ENCODE measurements at regions not wholly inside any gene's neighbourhood (a gene's known extent, or its start where the extent isn't known, plus 50 kb on each side); places are given as distances from the start of the nearest gene placed in this dataset.
"Not testable (repeated sequence)": the region's sequence is repeated elsewhere in the genome, so short reads cannot be mapped to it uniquely, and the experiment has no call there.

- no peak overlapping the region for H3K4me2 ChIP-seq (ENCODE audit: low read depth, low read length, poor library complexity, severe bottlenecking)
- TF ChIP-seq EZH2phosphoT487 (IDR thresholded peaks at IDR 0.05; ENCODE audit: borderline replicate concordance) (no peak), CTCF (conservative IDR thresholded peaks at IDR 0.05; ENCODE audit: low read length) (no peak)
- H3K9me3 ChIP-seq (ENCODE audit: insufficient read depth, low read depth, low read length), result no peaks in the 10 kb centered on the region
- no peaks in the 10 kb centered on the region for H3K79me2 ChIP-seq (ENCODE audit: insufficient read depth, low read length)
- no peak overlapping the region for H3K9ac ChIP-seq (ENCODE audit: low read depth, low read length, poor library complexity, severe bottlenecking)
- H3F3A ChIP-seq (ENCODE audit: low read depth), result no peaks in the 10 kb centered on the region
- H4K20me1 ChIP-seq (ENCODE audit: insufficient read depth, low read length, poor library complexity, severe bottlenecking), result no peaks in the 10 kb centered on the region
- no peak overlapping the region for H3K4me3 ChIP-seq (ENCODE audit: low read length, poor library complexity, severe bottlenecking)
- no peaks in the 10 kb centered on the region for H3K4me1 ChIP-seq (ENCODE audit: insufficient read depth, low read length, poor library complexity, severe bottlenecking)
- no peak overlapping the region for H2AFZ ChIP-seq (ENCODE audit: low read length)
- no peaks in the 10 kb centered on the region for H3K27me3 ChIP-seq (ENCODE audit: insufficient read depth, low read length, poor library complexity, severe bottlenecking)
- H3K9me2 ChIP-seq (replicated peaks; ENCODE audit: low read depth, low read length), result no peaks in the 10 kb centered on the region
- H3K36me3 ChIP-seq (ENCODE audit: insufficient read depth, low read length), result no peaks in the 10 kb centered on the region
Observed at GRCh38 chr7:81066797-81067196, 147.9 kb upstream of the SEMA3C start.

DNA sequence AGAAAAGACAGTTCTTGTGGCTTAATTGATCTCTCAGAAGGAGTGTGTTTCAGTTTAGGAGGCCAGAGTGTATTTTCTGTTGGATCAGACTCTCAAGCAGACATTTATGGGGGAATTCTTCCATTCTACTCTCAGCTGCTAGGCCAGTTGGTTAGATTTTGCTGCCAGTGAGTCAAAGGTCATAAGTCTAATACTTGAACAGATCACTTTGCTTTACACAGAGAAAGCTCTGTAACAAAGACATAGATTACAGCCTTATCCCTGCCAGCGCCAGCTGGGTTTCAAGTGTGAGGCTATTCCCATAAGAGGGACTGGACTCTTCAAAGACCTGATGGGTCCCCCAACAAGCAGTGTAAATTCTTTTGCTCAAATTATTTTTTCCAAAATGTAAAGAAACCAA, 145.6 kb upstream of the SEMA3C start:
- H3K4me2 ChIP-seq (ENCODE audit: low read depth, low read length, poor library complexity, severe bottlenecking), result no peak overlapping the region
- H2AFZ ChIP-seq (ENCODE audit: low read length), result no peak overlapping the region
- H3K4me3 ChIP-seq (ENCODE audit: low read length, poor library complexity, severe bottlenecking), result no peak overlapping the region
- no peaks in the 10 kb centered on the region for H3K79me2 ChIP-seq (ENCODE audit: insufficient read depth, low read length)
- H3K36me3 ChIP-seq (ENCODE audit: insufficient read depth, low read length), result no peaks in the 10 kb centered on the region
- H3K4me1 ChIP-seq (ENCODE audit: insufficient read depth, low read length, poor library complexity, severe bottlenecking), result no peaks in the 10 kb centered on the region
- TF ChIP-seq EZH2phosphoT487 (IDR thresholded peaks at IDR 0.05; ENCODE audit: borderline replicate concordance), result no peak
- no peak for TF ChIP-seq CTCF (conservative IDR thresholded peaks at IDR 0.05; ENCODE audit: low read length)
- no peak overlapping the region for H3K9ac ChIP-seq (ENCODE audit: low read depth, low read length, poor library complexity, severe bottlenecking)
- H3F3A ChIP-seq (ENCODE audit: low read depth), result no peaks in the 10 kb centered on the region
- H3K9me3 ChIP-seq (ENCODE audit: insufficient read depth, low read depth, low read length), result no peaks in the 10 kb centered on the region
- H4K20me1 ChIP-seq (ENCODE audit: insufficient read depth, low read length, poor library complexity, severe bottlenecking), result no peaks in the 10 kb centered on the region
- no peaks in the 10 kb centered on the region for H3K9me2 ChIP-seq (replicated peaks; ENCODE audit: low read depth, low read length)
- H3K27me3 ChIP-seq (ENCODE audit: insufficient read depth, low read length, poor library complexity, severe bottlenecking), result no peaks in the 10 kb centered on the region

- H4K20me1 ChIP-seq (ENCODE audit: insufficient read depth, low read length, poor library complexity, severe bottlenecking), result no peaks in the 10 kb centered on the region
- H3K9me3 ChIP-seq (ENCODE audit: insufficient read depth, low read depth, low read length), result no peaks in the 10 kb centered on the region
- H3K4me3 ChIP-seq (ENCODE audit: low read length, poor library complexity, severe bottlenecking), result no peak overlapping the region
- H3K27me3 ChIP-seq (ENCODE audit: insufficient read depth, low read length, poor library complexity, severe bottlenecking), result no peaks in the 10 kb centered on the region
- no peak overlapping the region for H3K9ac ChIP-seq (ENCODE audit: low read depth, low read length, poor library complexity, severe bottlenecking)
- H3K4me2 ChIP-seq (ENCODE audit: low read depth, low read length, poor library complexity, severe bottlenecking), result no peak overlapping the region
- no peak overlapping the region for H2AFZ ChIP-seq (ENCODE audit: low read length)
- no peaks in the 10 kb centered on the region for H3K9me2 ChIP-seq (replicated peaks; ENCODE audit: low read depth, low read length)
- no peaks in the 10 kb centered on the region for H3K4me1 ChIP-seq (ENCODE audit: insufficient read depth, low read length, poor library complexity, severe bottlenecking)
- TF ChIP-seq CTCF (conservative IDR thresholded peaks at IDR 0.05; ENCODE audit: low read length) (no peak), EZH2phosphoT487 (IDR thresholded peaks at IDR 0.05; ENCODE audit: borderline replicate concordance) (no peak)
- H3K79me2 ChIP-seq (ENCODE audit: insufficient read depth, low read length), result no peaks in the 10 kb centered on the region
- H3F3A ChIP-seq (ENCODE audit: low read depth), result no peaks in the 10 kb centered on the region
- H3K36me3 ChIP-seq (ENCODE audit: insufficient read depth, low read length), result no peaks in the 10 kb centered on the region
Observed at GRCh38 chr7:81062755-81063154, 143.9 kb upstream of the SEMA3C start.

DNA sequence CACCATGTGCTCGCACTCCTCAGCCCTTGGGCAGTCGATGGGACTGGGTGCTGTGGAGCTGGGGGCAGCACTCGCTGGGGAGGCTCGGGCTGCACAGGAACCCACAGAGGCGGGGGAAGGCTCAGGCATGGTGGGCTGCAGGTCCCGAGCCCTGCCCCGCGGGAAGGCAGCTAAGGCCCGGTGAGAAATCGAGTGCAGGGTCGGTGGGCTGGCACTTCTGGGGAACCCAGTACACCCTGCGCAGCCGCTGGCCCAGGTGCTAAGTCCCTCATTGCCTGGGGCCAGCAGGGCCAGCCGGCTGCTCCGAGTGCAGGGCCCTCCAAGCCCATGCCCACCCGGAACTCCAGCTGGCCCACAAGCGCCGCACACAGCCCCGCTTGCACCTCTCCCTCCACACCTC, 138.6 kb upstream of the SEMA3C start:
- not testable (repeated sequence) for H3K9me3 ChIP-seq (ENCODE audit: insufficient read depth, low read depth, low read length); H3K27me3 ChIP-seq (ENCODE audit: insufficient read depth, low read length, poor library complexity, severe bottlenecking); H3K4me3 ChIP-seq (ENCODE audit: low read length, poor library complexity, severe bottlenecking); H3K9me2 ChIP-seq (replicated peaks; ENCODE audit: low read depth, low read length); H2AFZ ChIP-seq (ENCODE audit: low read length); H3F3A ChIP-seq (ENCODE audit: low read depth); H3K4me2 ChIP-seq (ENCODE audit: low read depth, low read length, poor library complexity, severe bottlenecking); H4K20me1 ChIP-seq (ENCODE audit: insufficient read depth, low read length, poor library complexity, severe bottlenecking); H3K36me3 ChIP-seq (ENCODE audit: insufficient read depth, low read length); H3K4me1 ChIP-seq (ENCODE audit: insufficient read depth, low read length, poor library complexity, severe bottlenecking); H3K79me2 ChIP-seq (ENCODE audit: insufficient read depth, low read length); H3K9ac ChIP-seq (ENCODE audit: low read depth, low read length, poor library complexity, severe bottlenecking)
